Fibroblast of gingiva (primary cell): ENCODE measurements at regions not wholly inside any gene's neighbourhood (a gene's known extent, or its start where the extent isn't known, plus 50 kb on each side); places are given as distances from the start of the nearest gene placed in this dataset.
"Not testable (repeated sequence)": the region's sequence is repeated elsewhere in the genome, so short reads cannot be mapped to it uniquely, and the experiment has no call there.

ENCODE experiments used
- DNase-seq: peaks from one replicate; pipeline ENCODE4 v3.0.0-alpha.2; 2011; ENCODE audit warnings: low read depth

- DNase-seq = no peak
These were observed 332.6 kb upstream of the SFSWAP start for GRCh38 chr12:131378176-131378842.

GRCh38 chr12:131378861-131379665, 331.8 kb upstream of the SFSWAP start:
- no peak for DNase-seq

GRCh38 chr12:131379738-131380137, 331.2 kb upstream of the SFSWAP start:
- no peak for DNase-seq

DNA sequence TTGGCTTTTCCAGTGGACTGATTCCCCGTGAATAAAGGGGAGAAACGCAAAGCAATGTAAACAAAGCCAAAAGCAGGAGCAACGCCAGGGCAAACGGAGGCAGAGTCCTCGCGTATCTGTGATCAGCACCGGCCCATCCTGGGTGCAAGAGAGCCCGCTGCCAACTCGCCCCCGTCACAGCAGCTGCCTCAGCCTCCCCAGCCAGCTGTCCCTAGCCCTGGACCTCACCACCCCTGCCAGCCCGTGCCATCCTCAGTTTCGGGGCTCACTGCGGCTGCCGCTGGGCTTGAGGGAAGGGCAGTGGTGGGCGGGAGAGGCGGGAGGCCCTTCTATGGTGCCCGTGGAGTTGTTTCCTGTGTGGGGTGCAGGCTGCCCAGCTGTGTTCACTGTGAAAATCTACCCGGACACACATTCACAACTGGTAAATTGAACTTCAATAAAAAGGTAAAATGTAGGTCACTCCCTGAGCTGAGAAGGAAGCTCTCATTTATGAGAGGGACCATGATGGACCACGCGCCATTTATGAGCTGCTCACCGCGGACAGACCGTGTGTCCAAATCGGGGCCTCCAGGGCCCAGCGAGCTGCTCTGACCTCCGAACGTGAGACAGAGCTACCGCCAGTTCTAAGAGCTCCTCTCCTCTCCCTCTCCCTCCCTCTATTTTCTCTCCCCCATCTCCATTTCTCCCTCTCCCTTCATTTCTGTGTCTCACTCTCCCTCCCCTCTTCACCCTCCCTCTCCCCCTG, 330.5 kb upstream of the SFSWAP start:
- no peak for DNase-seq

DNA sequence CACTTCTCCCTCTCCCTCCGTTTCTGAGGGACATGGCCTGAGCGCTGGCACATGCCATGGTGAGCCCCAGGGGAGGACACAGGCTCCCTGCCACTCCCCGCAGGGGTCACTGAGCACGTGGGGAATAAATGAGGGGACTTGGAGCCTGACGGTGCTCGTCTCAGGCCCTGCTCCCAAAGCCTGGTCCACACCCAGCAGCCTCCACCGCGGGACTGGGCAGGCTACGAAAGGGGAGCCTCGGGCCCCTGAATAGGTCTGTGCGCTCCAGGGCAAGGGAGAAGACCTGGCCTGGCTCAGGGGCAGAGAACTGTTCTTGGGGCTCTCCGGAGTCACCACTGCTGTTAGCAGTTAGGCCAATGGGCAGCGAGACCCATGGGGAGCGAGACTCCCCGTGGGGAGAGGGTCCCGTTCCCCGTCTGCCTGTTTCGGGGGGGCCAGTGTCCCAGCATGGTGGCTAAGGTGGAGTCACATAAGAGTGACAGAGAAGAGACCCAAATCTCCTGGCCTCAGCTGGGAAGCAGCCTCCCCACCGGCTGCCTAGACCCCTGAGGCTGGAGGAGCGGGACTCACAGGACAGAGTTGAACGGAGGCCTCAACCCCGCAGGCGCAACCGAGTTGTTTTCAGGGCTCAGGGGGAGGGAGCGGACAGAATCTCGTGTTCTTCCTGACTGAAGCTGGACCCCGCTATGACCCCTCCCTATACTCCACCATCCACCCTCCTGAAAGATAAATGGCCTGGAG, 329.8 kb upstream of the SFSWAP start:
- no peak for DNase-seq

DNA sequence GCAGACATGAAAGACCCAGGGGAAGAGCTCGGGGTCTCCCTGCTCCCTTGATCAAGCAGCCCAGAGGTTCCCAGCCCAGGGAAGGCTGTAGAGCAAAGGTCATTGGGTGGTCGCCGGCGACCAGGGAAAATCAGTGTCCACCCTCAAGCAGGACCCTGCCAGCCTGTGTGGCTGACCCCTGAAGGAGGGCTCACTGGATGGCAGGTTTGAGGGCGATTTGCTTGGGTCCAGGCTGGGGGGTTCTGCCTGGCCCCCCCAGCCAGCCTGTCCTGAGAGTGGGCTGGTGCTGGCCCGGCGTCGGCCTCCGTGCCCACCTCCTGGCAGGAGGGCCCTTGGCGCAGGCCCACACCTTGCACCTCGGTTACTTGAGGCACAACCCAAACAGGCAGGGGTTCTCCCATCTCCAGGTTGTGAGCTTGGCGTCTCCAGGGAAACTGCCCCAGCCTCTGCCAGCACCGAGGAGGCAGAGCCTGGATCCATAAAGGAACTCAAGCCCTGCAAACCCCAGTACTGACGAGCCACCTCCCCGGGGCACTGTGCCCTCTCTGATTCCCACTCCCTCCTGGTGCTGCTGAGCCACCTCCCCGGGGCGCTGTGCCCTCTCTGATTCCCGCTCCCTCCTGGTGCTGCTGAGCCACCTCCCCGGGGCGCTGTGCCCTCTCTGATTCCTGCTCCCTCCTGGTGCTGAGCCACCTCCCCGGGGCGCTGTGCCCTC, 329.0 kb upstream of the SFSWAP start:
- DNase-seq = no peak

- no peak for DNase-seq
These were observed 327.6 kb upstream of the SFSWAP start for GRCh38 chr12:131383291-131383690.

GRCh38 chr12:131383741-131384543, 326.9 kb upstream of the SFSWAP start:
- DNase-seq = no peak

- no peak for DNase-seq
These were observed 326.4 kb upstream of the SFSWAP start for GRCh38 chr12:131384544-131384855.

GRCh38 chr12:131385313-131386166, 325.4 kb upstream of the SFSWAP start:
- DNase-seq = no peak

GRCh38 chr12:131386167-131386521, 324.7 kb upstream of the SFSWAP start:
- no peak for DNase-seq

DNA sequence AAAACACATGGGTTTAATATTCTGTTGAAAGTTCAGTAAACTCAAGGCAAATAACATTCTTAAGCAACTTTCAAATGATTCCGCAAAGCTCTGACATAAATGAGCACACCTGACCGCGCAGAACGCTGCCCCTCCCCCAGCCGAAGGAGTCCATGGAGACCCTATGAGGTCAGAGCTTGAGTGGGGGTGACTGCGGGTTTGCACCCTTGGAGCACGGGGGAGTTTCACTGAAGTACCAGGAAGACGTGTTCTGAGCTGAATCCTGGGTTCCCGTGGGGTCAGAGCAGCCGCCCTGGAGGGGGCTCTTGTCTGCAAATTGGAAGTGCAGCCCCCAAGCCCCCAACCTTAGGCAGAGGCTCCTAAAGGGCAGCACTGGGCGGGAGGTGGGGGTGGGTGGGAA, 324.1 kb upstream of the SFSWAP start:
- DNase-seq = no peak

DNA sequence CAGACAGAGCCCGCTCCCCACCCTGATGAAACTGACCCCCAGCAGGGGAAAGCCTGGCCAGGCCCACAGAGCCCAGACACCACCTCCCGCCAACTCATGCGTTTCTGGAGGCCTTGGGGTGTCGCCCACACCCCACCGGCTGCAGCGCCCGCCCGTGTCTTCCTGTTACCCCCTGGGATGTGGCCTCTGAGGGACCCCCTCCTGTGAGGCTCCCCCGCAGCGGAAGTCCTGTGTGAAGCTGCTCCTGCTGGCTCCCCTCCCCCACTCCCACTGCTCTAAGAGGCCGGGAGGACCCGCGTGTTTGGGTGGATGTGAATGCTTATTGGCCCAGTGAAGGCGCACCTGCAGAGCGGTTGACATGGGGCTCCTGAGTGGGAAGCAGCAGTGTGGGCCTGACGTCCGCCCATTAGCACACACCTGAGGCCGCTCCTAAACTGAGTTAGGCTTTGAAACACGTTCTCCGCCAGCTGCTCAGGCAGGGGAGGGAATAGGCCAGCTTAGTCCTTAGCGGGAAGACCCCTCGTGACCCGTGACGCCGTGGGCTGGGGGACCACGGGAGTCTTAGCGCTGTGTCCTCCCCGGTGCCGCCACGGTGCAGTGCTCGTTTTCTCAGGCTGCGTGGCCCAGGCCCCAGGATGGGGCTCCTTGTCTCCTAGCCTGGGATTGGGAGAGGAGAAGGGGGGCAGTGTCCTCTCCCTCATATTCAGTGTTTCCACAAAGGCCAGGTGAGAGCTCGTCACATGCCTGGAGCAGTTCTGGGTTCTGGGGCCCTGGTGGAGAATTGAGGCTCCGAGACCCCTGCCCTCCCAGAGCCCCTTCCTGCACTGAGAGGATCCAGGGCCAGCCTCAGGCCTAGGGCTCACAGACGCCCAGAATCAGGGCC, 323.4 kb upstream of the SFSWAP start:
- DNase-seq = no peak

GRCh38 chr12:131388164-131389053, 322.5 kb upstream of the SFSWAP start:
- DNase-seq = not testable (repeated sequence)

- no peak for DNase-seq
These were observed 321.6 kb upstream of the SFSWAP start for GRCh38 chr12:131389054-131390013.

GRCh38 chr12:131390412-131391334, 320.2 kb upstream of the SFSWAP start:
- no peak for DNase-seq
